C4-2B (cell line): ENCODE measurements at regions not wholly inside any gene's neighbourhood (a gene's known extent, or its start where the extent isn't known, plus 50 kb on each side); places are given as distances from the start of the nearest gene placed in this dataset.

ENCODE experiments used
- H3K27ac ChIP-seq: fragments of 450-650 bp; 2 replicates; pipeline ENCODE4 v1.5.1; 2017
- CTCF ChIP-seq: fragments of 450-650 bp; conservative IDR thresholded peaks from 2 replicates; pipeline ENCODE4 v1.5.1; 2017; ENCODE audit warnings: mild to moderate bottlenecking
- ZFX ChIP-seq: fragments of 450-650 bp; IDR thresholded peaks from 2 replicates; pipeline ENCODE4 v1.6.1; 2017

GRCh38 chr10:90318659-90319058 is 539.2 kb downstream of the HTR7 start:
- no peak for TF ChIP-seq CTCF
- no peak for TF ChIP-seq ZFX
- H3K27ac ChIP-seq, result no peak overlapping the region

GRCh38 chr10:90319188-90319914 is 538.5 kb downstream of the HTR7 start:
- no peak overlapping the region for H3K27ac ChIP-seq
- TF ChIP-seq CTCF (no peak), ZFX (no peak)

- H3K27ac ChIP-seq, result no peak overlapping the region
- TF ChIP-seq CTCF (no peak), ZFX (no peak)
These were observed 536.6 kb downstream of the HTR7 start for GRCh38 chr10:90321132-90321816.

- TF ChIP-seq ZFX, result no peak
- no peak for TF ChIP-seq CTCF
- H3K27ac ChIP-seq, result no peak overlapping the region
These were observed 531.2 kb downstream of the HTR7 start for GRCh38 chr10:90326498-90327267.

GRCh38 chr10:90327611-90328010 is 530.2 kb downstream of the HTR7 start:
- no peak for TF ChIP-seq CTCF
- TF ChIP-seq ZFX, result no peak
- no peak overlapping the region for H3K27ac ChIP-seq

GRCh38 chr10:90328459-90328858 is 529.4 kb downstream of the HTR7 start:
- no peak overlapping the region for H3K27ac ChIP-seq
- TF ChIP-seq ZFX, result no peak

- H3K27ac ChIP-seq, result no peak overlapping the region
- TF ChIP-seq ZFX (no peak), CTCF (no peak)
These were observed 528.9 kb downstream of the HTR7 start for GRCh38 chr10:90328896-90329295.
